ENCODE measurements at regions not wholly inside any gene's neighbourhood (a gene's known extent, or its start where the extent isn't known, plus 50 kb on each side); places are given as distances from the start of the nearest gene placed in this dataset.

GRCh38 chr2:120943403-120944034 is 207.9 kb downstream of the GLI2 start:
- no peak for DNase-seq (ENCODE audit: low spot score)
- peaks cover 12% of the 10 kb centered on the region for H3K36me3 Mint-ChIP-seq
- peaks cover 14% of the 10 kb centered on the region for H3K4me1 Mint-ChIP-seq
- no peak for TF ChIP-seq STAT6 (CRISPR knock-in tag; conservative IDR thresholded peaks at IDR 0.05; ENCODE audit: low read depth)
- TF ChIP-seq ZSCAN18 (CRISPR knock-in tag; IDR thresholded peaks at IDR 0.05), result no peak
- no peak for TF ChIP-seq SMAD3 (CRISPR knock-in tag; IDR thresholded peaks at IDR 0.05; ENCODE audit: borderline replicate concordance)
- peak overlapping the region; percentile 71 for H3K27ac Mint-ChIP-seq
- no peak for ATAC-seq
- ChIA-PET POLR2A (no interaction called here), CTCF (interaction anchor here (0.5 to 1.2 kb wide), 2 partner anchors 15 to 98 kb away, joined by 3 read pairs; no protein-coding TSS in a partner anchor)
- no peaks in the 10 kb centered on the region for H3K27me3 Mint-ChIP-seq (ENCODE audit: low read depth)
- no peaks in the 10 kb centered on the region for H3K9me3 Mint-ChIP-seq
- no peak overlapping the region for H3K4me3 Mint-ChIP-seq

GRCh38 chr2:120944575-120944974 is 208.9 kb downstream of the GLI2 start:
- no peak overlapping the region for H3K4me3 Mint-ChIP-seq
- DNase-seq (ENCODE audit: low spot score) (no peak), ATAC-seq (no peak)
- CTCF ChIA-PET, result interaction anchor here (1.2 kb wide), 1 partner anchor 14 kb away, joined by 3 read pairs; no protein-coding TSS in a partner anchor
- H3K27me3 Mint-ChIP-seq (ENCODE audit: low read depth), result no peaks in the 10 kb centered on the region
- H3K27ac Mint-ChIP-seq, result no peak overlapping the region
- no peaks in the 10 kb centered on the region for H3K9me3 Mint-ChIP-seq
- peaks cover 10% of the 10 kb centered on the region for H3K4me1 Mint-ChIP-seq
- peaks cover 12% of the 10 kb centered on the region for H3K36me3 Mint-ChIP-seq
- TF ChIP-seq GTF2I (CRISPR knock-in tag; conservative IDR thresholded peaks at IDR 0.05) (0 out of 2 replicates have a peak, but pooled peaks have one; percentile 33), HMGA2 (CRISPR knock-in tag; IDR thresholded peaks at IDR 0.05) (no peak)
- POLR2A ChIA-PET, result no interaction called here

- Mint-ChIP-seq H3K27ac (no peak overlapping the region), H3K4me1 (peaks cover 5% of the 10 kb centered on the region), H3K36me3 (peaks cover 12% of the 10 kb centered on the region), H3K9me3 (no peaks in the 10 kb centered on the region), H3K4me3 (no peak overlapping the region), H3K27me3 (ENCODE audit: low read depth) (no peaks in the 10 kb centered on the region)
- ChIA-PET POLR2A (no interaction called here), CTCF (interaction anchor here (0.8 to 1.1 kb wide), 2 partner anchors 13 to 249 kb away, joined by 3 read pairs; no protein-coding TSS in a partner anchor)
- ATAC-seq (no peak), DNase-seq (ENCODE audit: low spot score) (no peak)
- TF ChIP-seq ZMAT4 (CRISPR knock-in tag; IDR thresholded peaks at IDR 0.05) (no peak), TEAD1 (CRISPR knock-in tag; IDR thresholded peaks at IDR 0.05) (no peak), STAT6 (CRISPR knock-in tag; conservative IDR thresholded peaks at IDR 0.05; ENCODE audit: low read depth) (no peak), NFATC4 (CRISPR knock-in tag; IDR thresholded peaks at IDR 0.05) (no peak), IRF2 (CRISPR knock-in tag; IDR thresholded peaks at IDR 0.05; ENCODE audit: borderline replicate concordance, low read depth) (no peak), ZNF512 (CRISPR knock-in tag; IDR thresholded peaks at IDR 0.05; ENCODE audit: borderline replicate concordance) (no peak), ATF1 (CRISPR knock-in tag; IDR thresholded peaks at IDR 0.05) (no peak), GRHL2 (CRISPR knock-in tag; IDR thresholded peaks at IDR 0.05; ENCODE audit: insufficient replicate concordance, severe bottlenecking) (no peak), ZNF232 (CRISPR knock-in tag; IDR thresholded peaks at IDR 0.05) (no peak), FOXP4 (CRISPR knock-in tag; IDR thresholded peaks at IDR 0.05) (no peak), NFE2L1 (CRISPR knock-in tag; IDR thresholded peaks at IDR 0.05) (no peak), CREM (CRISPR knock-in tag; IDR thresholded peaks at IDR 0.05) (no peak), ZBTB43 (CRISPR knock-in tag; IDR thresholded peaks at IDR 0.05) (no peak)
Measured at GRCh38 chr2:120945091-120945490, 209.4 kb downstream of the GLI2 start.
